Kidney (tissue), 13 donors: ENCODE measurements at regions not wholly inside any gene's neighbourhood (a gene's known extent, or its start where the extent isn't known, plus 50 kb on each side); places are given as distances from the start of the nearest gene placed in this dataset.

Experiments
- DNase-seq, 5 donors: peaks; one replicate each; pipeline ENCODE4 v3.0.0-alpha.2; 2013 to 2020
- FAIRE-seq: peaks from 2 replicates; lab custom pipeline; 2012; peaks lifted over from hg19 to GRCh38; lab: Jason Lieb, UNC
- H3K27ac ChIP-seq, 2 donors: one replicate each; pipeline ENCODE4 v1.7.0; 2013; ENCODE audit warnings: low read depth in 2 of 2, low read length in 2 of 2, inconsistent platforms in 1 of 2
- H3K27me3 ChIP-seq: one replicate; pipeline ENCODE4 v1.7.1; 2013; ENCODE audit warnings: low read length, inconsistent platforms; ENCODE audit not compliant: control insufficient read depth, insufficient read depth
- H3K36me3 ChIP-seq, 3 donors: one replicate each; pipeline versions ENCODE4 v1.7.0 to v1.7.1; 2013; ENCODE audit warnings: low read length in 3 of 3, control low read depth in 1 of 3, inconsistent platforms in 1 of 3; ENCODE audit not compliant: insufficient read depth in 3 of 3, control insufficient read depth in 2 of 3
- H3K4me1 ChIP-seq, 3 donors: one replicate each; pipeline versions ENCODE4 v1.7.0 to v1.7.1; 2013; ENCODE audit warnings: low read length in 3 of 3, inconsistent platforms in 1 of 3, low read depth in 1 of 3; ENCODE audit not compliant: control insufficient read depth in 2 of 3, insufficient read depth in 2 of 3
- H3K4me3 ChIP-seq, 3 donors: one replicate each; pipeline versions ENCODE4 v1.7.0 to v1.8.1; 2013; ENCODE audit warnings: low read length in 3 of 3, control low read depth in 1 of 3, inconsistent platforms in 1 of 3
- H3K9ac ChIP-seq, 3 donors: one replicate each; pipeline versions ENCODE4 v1.7.0 to v1.7.1; 2013; ENCODE audit warnings: low read length in 3 of 3, control low read depth in 1 of 3, inconsistent platforms in 1 of 3
- H3K9me3 ChIP-seq, 3 donors: one replicate each; pipeline versions ENCODE4 v1.7.0 to v1.7.1; 2013; ENCODE audit warnings: low read length in 3 of 3, control low read depth in 1 of 3, inconsistent platforms in 1 of 3; ENCODE audit not compliant: control insufficient read depth in 2 of 3, insufficient read depth in 1 of 3
- intact Hi-C: fragments of 100-400 bp; cut with DNase I; formaldehyde crosslinking; loops from one replicate; pipeline ENCODE4 v1.11.1; 2022
- TF ChIP-seq, protein P1 (sequence below): IDR thresholded peaks from 3 replicates; pipeline ENCODE4 v1.5.1; 2012; ENCODE audit warnings: mild to moderate bottlenecking, moderate library complexity, borderline replicate concordance; ENCODE audit not compliant: insufficient read depth; ENCODE audit errors: extremely low read depth
- donor health status: control.
- donor health status: control.
- donor health status: control.
- donor health status: control.
- donor health status: control.
- donor health status: DM: yes; HTN: yes; CAD: no.
- donor health status: Normal renal cell carcinoma (clear cell type).

GRCh38 chr6:1540864-1541521, 68.7 kb upstream of the FOXC1 start:
- H3K9ac ChIP-seq: no peak overlapping the region
- peaks cover 0 to 4% (median 0%) of the 10 kb centered on the region in 3 donors for H3K9me3 ChIP-seq
- no peaks in the 10 kb centered on the region for H3K36me3 ChIP-seq
- TF ChIP-seq, protein P1, sequence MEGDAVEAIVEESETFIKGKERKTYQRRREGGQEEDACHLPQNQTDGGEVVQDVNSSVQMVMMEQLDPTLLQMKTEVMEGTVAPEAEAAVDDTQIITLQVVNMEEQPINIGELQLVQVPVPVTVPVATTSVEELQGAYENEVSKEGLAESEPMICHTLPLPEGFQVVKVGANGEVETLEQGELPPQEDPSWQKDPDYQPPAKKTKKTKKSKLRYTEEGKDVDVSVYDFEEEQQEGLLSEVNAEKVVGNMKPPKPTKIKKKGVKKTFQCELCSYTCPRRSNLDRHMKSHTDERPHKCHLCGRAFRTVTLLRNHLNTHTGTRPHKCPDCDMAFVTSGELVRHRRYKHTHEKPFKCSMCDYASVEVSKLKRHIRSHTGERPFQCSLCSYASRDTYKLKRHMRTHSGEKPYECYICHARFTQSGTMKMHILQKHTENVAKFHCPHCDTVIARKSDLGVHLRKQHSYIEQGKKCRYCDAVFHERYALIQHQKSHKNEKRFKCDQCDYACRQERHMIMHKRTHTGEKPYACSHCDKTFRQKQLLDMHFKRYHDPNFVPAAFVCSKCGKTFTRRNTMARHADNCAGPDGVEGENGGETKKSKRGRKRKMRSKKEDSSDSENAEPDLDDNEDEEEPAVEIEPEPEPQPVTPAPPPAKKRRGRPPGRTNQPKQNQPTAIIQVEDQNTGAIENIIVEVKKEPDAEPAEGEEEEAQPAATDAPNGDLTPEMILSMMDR: no peak
- no peaks in the 10 kb centered on the region for H3K4me1 ChIP-seq
- no peak overlapping the region for H3K4me3 ChIP-seq
- no peaks in the 10 kb centered on the region for H3K27me3 ChIP-seq
- FAIRE-seq: no peak
- no peak overlapping the region for H3K27ac ChIP-seq
- DNase-seq: no peak
- intact Hi-C loops: no loop called here

DNA sequence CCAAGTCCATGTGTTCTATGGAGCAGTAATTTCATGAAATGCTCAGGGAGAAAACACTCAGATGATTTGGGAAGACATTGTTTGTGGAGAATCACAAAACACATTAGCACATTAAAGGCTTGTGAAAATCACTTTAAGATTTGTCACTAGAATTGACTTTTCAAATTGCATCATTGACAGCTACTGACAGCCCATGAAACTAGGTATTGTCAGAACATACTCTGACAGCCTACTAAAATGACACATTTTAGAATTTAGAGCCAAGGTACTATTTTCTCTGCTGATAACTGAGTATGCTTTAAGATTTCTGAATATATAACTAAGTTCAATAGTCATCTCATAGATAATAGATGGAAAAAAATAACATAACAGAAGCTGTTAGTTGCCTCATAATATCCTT, 67.4 kb upstream of the FOXC1 start:
- DNase-seq: no peak
- Histone ChIP-seq H3K9me3 (peaks cover 0 to 4% (median 0%) of the 10 kb centered on the region in 3 donors), H3K27ac (no peak overlapping the region), H3K4me3 (no peak overlapping the region), H3K27me3 (no peaks in the 10 kb centered on the region), H3K9ac (no peak overlapping the region), H3K36me3 (no peaks in the 10 kb centered on the region), H3K4me1 (no peaks in the 10 kb centered on the region)
- TF ChIP-seq, protein P1: no peak
- intact Hi-C loops: no loop called here
- FAIRE-seq: no peak

- H3K36me3 ChIP-seq: no peaks in the 10 kb centered on the region
- H3K4me1 ChIP-seq: no peaks in the 10 kb centered on the region
- FAIRE-seq: no peak
- H3K27me3 ChIP-seq: no peaks in the 10 kb centered on the region
- no peak overlapping the region for H3K27ac ChIP-seq
- H3K9ac ChIP-seq: no peak overlapping the region
- TF ChIP-seq, protein P1: no peak
- H3K9me3 ChIP-seq: peaks cover 0 to 4% (median 0%) of the 10 kb centered on the region in 3 donors
- intact Hi-C loops: no loop called here
- no peak for DNase-seq
- no peak overlapping the region for H3K4me3 ChIP-seq
These were observed 67.0 kb upstream of the FOXC1 start for GRCh38 chr6:1542764-1543163.

GRCh38 chr6:1544000-1544399, 65.7 kb upstream of the FOXC1 start:
- H3K27ac ChIP-seq: no peak overlapping the region
- peaks cover 0 to 4% (median 0%) of the 10 kb centered on the region in 3 donors for H3K9me3 ChIP-seq
- FAIRE-seq (no peak), DNase-seq (no peak)
- no peaks in the 10 kb centered on the region for H3K36me3 ChIP-seq
- H3K4me3 ChIP-seq: no peak overlapping the region
- no peaks in the 10 kb centered on the region for H3K27me3 ChIP-seq
- TF ChIP-seq, protein P1: no peak
- H3K9ac ChIP-seq: no peak overlapping the region
- no peaks in the 10 kb centered on the region for H3K4me1 ChIP-seq
- intact Hi-C loops: no loop called here
